Common myeloid progenitor, CD34-positive (primary cell): ENCODE measurements at regions not wholly inside any gene's neighbourhood (a gene's known extent, or its start where the extent isn't known, plus 50 kb on each side); places are given as distances from the start of the nearest gene placed in this dataset.

Source experiments
- CTCF ChIA-PET: fragments of 350-600 bp; sonication (Branson Sonifier 250); formaldehyde crosslinking; loops from one replicate; lab custom pipeline; 2021; ENCODE audit warnings: antibody characterized with exemption; lab: Charles Lee
- POLR2A ChIA-PET: fragments of 350-600 bp; sonication (Branson Sonifier 250); formaldehyde crosslinking; loops from one replicate; lab custom pipeline; 2021; ENCODE audit warnings: antibody characterized with exemption; lab: Charles Lee
- DNase-seq, 3 donors: peaks; one replicate each; pipeline versions ENCODE4 v3.0.0 to v3.0.0-alpha.2; 2013
- H3K27ac ChIP-seq, 2 experiments: 1 replicate in 1 of 2; 2 replicates in 1 of 2; pipeline ENCODE4 v1.7.0; 2013; ENCODE audit warnings: inconsistent platforms in 2 of 2, low read length in 2 of 2, mild to moderate bottlenecking in 2 of 2, low read depth in 1 of 2, moderate library complexity in 1 of 2; ENCODE audit not compliant: severe bottlenecking in 2 of 2, insufficient read depth in 1 of 2, poor library complexity in 1 of 2
- H3K27me3 ChIP-seq, 5 experiments: replicated peaks in 2 of 5; 1 replicate in 3 of 5; 2 replicates in 2 of 5; pipeline versions ENCODE4 v1.6.1 to v1.7.0; 2013; ENCODE audit warnings: low read length in 4 of 5, mild to moderate bottlenecking in 2 of 5, moderate library complexity in 2 of 5, inconsistent platforms in 1 of 5; ENCODE audit not compliant: insufficient read depth in 5 of 5, control insufficient read depth in 4 of 5
- H3K36me3 ChIP-seq, 4 experiments: 1 replicate in 2 of 4; 2 replicates in 2 of 4; pipeline versions ENCODE4 v1.6.1 to v1.7.0; 2013; ENCODE audit warnings: low read length in 3 of 4, control low read depth in 1 of 4, mild to moderate bottlenecking in 1 of 4; ENCODE audit not compliant: control insufficient read depth in 4 of 4, insufficient read depth in 4 of 4
- H3K4me1 ChIP-seq, 4 experiments: 1 replicate in 3 of 4; 2 replicates in 1 of 4; pipeline versions ENCODE4 v1.6.1 to v1.7.1; 2013; ENCODE audit warnings: low read length in 3 of 4, mild to moderate bottlenecking in 3 of 4, control low read depth in 1 of 4, inconsistent platforms in 1 of 4, moderate library complexity in 1 of 4; ENCODE audit not compliant: control insufficient read depth in 4 of 4, insufficient read depth in 4 of 4; ENCODE audit errors: control extremely low read depth in 1 of 4
- H3K4me3 ChIP-seq, 7 experiments: 1 replicate in 4 of 7; 2 replicates in 3 of 7; pipeline versions ENCODE4 v1.5.1 to v1.7.0; 2013; ENCODE audit warnings: mild to moderate bottlenecking in 7 of 7, low read length in 6 of 7, moderate library complexity in 6 of 7, inconsistent platforms in 2 of 7, low read depth in 2 of 7, control low read depth in 1 of 7; ENCODE audit not compliant: insufficient read depth in 4 of 7, control insufficient read depth in 1 of 7; ENCODE audit errors: extremely low read depth in 1 of 7
- H3K9me3 ChIP-seq, 5 experiments: 1 replicate in 4 of 5; 2 replicates in 1 of 5; pipeline versions ENCODE4 v1.6.1 to v1.7.1; 2013; ENCODE audit warnings: low read length in 4 of 5, mild to moderate bottlenecking in 2 of 5, inconsistent platforms in 1 of 5, low read depth in 1 of 5, moderate library complexity in 1 of 5; ENCODE audit not compliant: control insufficient read depth in 4 of 5, insufficient read depth in 2 of 5; ENCODE audit errors: control extremely low read depth in 1 of 5
- WGBS: methylation state at CpG from one replicate; pipeline ENCODE4 v1.1.5; 2013; ENCODE audit not compliant: insufficient coverage; 5-methylcytosine and 5-hydroxymethylcytosine counted together

DNA sequence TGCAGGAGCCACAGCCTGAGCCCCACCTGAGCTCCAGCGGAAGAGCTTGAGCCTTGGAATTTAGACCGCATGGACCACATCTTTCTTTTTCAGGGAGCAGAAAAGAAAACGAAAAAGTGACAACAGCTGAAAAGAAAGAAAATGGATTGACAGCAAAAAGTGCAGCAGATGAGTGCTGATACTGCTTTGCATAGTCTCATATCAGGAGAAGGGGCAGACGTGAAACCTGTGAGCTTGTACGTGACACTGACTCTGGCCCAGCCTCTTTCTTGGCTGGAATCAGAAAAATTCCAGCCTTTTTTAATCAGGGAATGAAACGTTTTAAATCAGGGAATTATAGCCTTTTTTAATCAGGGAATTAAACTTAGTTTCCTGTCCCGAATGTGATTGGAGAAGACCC, 1296.5 kb downstream of the TMEM121 start:
- no peaks in the 10 kb centered on the region for H3K27me3 ChIP-seq
- H3K4me1 ChIP-seq = peaks cover 0 to 24% (median 9%) of the 10 kb centered on the region in 4 experiments
- no peaks in the 10 kb centered on the region for H3K9me3 ChIP-seq
- WGBS = 88% methylated on average over 6 of the region's 7 CpGs
- no peak overlapping the region for H3K27ac ChIP-seq
- no peaks in the 10 kb centered on the region for H3K36me3 ChIP-seq
- ChIA-PET CTCF (interaction anchor here (0.8 to 4.3 kb wide), 10 partner anchors 8 to 216 kb away, joined by 3 to 38 read pairs (median 4); no protein-coding TSS in a partner anchor), POLR2A (interaction anchor here (1.1 kb wide), 1 partner anchor 9 kb away, joined by 3 read pairs; no protein-coding TSS in a partner anchor)
- DNase-seq = no peak
- no peak overlapping the region for H3K4me3 ChIP-seq

DNA sequence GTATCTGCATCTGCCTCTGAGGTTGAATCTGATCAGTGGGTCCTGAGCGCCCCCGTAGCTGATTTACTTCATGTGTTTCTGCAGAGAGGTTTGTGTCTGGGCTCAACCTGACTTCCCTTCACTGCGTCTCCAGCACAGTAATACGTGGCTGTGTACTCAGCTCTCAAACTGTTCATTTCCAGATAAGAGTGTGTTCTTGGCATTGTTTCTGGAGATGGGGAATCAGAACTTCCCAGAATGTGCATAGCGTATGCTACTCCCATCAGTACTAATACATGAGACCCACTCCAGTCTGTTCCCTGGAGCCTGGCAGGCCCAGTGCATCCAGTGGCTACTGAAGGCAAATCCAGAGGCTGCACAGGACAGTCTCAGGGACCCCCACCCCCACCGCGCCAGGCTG, 1297.2 kb downstream of the TMEM121 start:
- no peak for DNase-seq
- Histone ChIP-seq H3K36me3 (no peaks in the 10 kb centered on the region), H3K4me1 (peaks cover 0 to 24% (median 9%) of the 10 kb centered on the region in 4 experiments), H3K9me3 (no peaks in the 10 kb centered on the region), H3K27me3 (no peaks in the 10 kb centered on the region), H3K4me3 (no peak overlapping the region), H3K27ac (no peak overlapping the region)
- POLR2A ChIA-PET = interaction anchor here (1.1 kb wide), 1 partner anchor 9 kb away, joined by 3 read pairs; no protein-coding TSS in a partner anchor
- CTCF ChIA-PET = interaction anchor here (1.3 to 4.3 kb wide), 5 partner anchors 8 to 20 kb away, joined by 4 to 38 read pairs (median 5); no protein-coding TSS in a partner anchor
- WGBS = 90% methylated on average over 7 of the region's 7 CpGs

DNA sequence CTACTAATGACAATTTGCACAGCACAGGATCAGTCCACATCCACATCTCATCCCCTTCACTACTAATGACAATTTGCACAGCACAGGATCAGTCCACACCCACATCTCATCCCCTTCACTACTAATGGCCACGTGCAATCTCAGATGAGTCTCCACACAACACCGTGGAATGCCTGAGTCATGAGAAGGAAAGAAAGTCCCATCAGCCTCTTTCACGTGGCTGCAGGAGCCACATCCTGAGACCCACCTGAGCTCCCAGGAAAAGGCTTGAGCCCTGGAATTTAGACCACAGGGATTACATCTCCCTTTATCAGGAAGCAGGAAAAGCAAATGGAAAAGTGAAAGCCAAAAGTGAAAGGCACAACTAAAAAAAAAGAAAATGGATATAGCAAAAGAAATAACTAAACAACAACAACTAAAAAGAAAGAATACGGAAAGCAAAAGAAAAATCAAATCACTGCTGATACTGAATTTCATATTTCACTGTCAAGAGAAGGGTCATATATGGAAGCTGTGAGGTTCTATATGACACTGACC, 1300.5 kb downstream of the TMEM121 start:
- no peak overlapping the region for H3K4me3 ChIP-seq
- no peaks in the 10 kb centered on the region for H3K36me3 ChIP-seq
- ChIA-PET POLR2A (no interaction called here), CTCF (interaction anchor here (1.9 to 9.0 kb wide), 3 partner anchors 10 to 34 kb away, joined by 5 to 111 read pairs (median 5); no protein-coding TSS in a partner anchor)
- no peaks in the 10 kb centered on the region for H3K27me3 ChIP-seq
- 8% methylated on average over 2 of the region's 4 CpGs for WGBS
- DNase-seq = no peak
- peaks cover 0 to 4% (median 0%) of the 10 kb centered on the region in 5 experiments for H3K9me3 ChIP-seq
- H3K4me1 ChIP-seq = peaks cover 0 to 12% (median 5%) of the 10 kb centered on the region in 4 experiments
- no peak overlapping the region for H3K27ac ChIP-seq

DNA sequence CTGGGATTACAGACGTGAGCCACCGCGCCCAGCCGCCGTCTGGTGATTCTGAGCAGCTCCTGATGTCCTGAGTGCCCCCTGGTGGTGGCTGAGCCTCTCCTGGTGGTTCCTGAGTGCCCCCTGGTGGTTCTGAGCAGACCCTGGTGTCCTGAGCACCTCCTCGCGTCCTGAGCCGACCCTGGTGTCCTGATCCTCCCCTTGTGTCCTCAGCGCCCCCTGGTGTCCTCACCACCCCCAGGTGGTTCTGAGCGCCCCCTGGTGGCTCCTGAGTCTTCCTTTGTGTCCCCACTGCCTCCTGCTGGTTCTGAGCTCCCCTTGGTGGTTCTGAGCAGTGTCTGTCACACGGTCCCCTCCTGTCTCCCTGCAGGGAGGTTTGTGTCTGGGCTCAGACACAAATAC, 1304.9 kb downstream of the TMEM121 start:
- Histone ChIP-seq H3K9me3 (peaks cover 0 to 4% (median 0%) of the 10 kb centered on the region in 5 experiments), H3K36me3 (no peaks in the 10 kb centered on the region), H3K27me3 (no peaks in the 10 kb centered on the region), H3K27ac (no peak overlapping the region), H3K4me1 (peaks cover 0 to 3% (median under 1%) of the 10 kb centered on the region in 4 experiments), H3K4me3 (no peak overlapping the region)
- ChIA-PET CTCF (interaction anchor here (0.7 to 9.0 kb wide), 20 partner anchors 10 to 164 kb away, joined by 3 to 111 read pairs (median 4); no protein-coding TSS in a partner anchor), POLR2A (no interaction called here)
- DNase-seq = peak; percentile 76 to 83 (median 82)
- 94% methylated on average over 11 of the region's 11 CpGs for WGBS

DNA sequence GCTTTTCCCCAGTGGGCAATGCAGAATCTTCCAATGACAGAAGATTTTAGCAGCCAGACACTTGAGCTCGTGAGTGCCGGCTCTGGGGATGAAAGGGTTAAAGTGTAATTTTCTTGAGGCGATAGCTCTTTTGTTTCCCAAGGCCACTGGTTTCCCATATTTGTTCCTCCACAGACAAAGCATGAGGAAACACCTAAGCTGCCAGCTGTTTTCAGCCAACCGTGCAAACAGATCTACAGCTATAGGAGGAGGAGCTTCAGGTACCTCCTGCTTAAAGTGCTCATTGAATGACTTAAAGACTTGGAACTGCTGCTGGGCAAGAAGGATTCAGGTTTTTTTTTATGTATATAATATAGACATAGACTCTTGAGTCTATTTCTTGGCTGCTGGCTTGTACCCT, 1311.5 kb downstream of the TMEM121 start:
- POLR2A ChIA-PET = interaction anchor here (0.6 to 1.1 kb wide), 2 partner anchors 35 to 37 kb away, joined by 3 read pairs; no protein-coding TSS in a partner anchor

DNA sequence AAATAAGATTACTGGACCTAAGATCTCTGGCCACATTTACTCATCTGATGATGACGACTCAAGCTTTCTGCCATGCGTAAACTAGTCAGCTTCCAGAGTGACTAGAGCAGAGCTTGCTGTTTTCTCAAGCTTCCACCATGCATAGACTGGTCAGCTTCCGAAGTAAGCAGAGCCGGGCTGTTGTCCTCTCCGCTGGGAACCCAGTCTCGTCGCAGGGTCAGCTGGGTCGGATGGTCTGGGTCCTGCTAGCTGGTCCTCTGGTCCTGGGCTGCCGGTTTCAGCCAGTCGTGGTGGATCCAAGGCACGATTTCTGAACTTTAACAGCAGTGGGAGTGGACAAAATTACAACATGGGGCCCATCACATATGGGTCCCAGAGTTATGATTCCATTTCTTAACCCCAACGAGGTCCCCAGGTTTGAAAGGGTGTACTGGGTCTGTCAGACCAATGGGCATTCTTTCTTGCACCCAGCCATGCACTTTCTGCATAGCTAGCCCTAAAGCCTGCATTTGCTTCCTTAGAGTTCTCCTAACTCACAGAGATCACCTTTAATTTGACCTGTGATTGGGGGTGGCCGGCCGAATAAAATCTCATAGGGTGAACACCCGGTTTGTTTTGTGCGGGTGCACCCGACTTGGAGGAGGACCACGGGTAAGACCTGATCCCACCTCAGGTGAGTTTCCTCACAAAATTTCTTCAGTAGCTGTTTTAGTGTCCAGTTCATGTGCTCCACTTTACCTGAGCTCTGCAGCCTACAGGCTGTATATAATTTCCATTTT, 1312.8 kb downstream of the TMEM121 start:
- WGBS = 95% methylated on average over 16 of the region's 18 CpGs
- Histone ChIP-seq H3K9me3 (no peaks in the 10 kb centered on the region), H3K4me1 (peaks cover 7 to 45% (median 36%) of the 10 kb centered on the region in 4 experiments), H3K27me3 (no peaks in the 10 kb centered on the region), H3K27ac (no peak overlapping the region), H3K4me3 (no peak overlapping the region), H3K36me3 (peaks cover 0 to 4% (median 0%) of the 10 kb centered on the region in 4 experiments)
- ChIA-PET CTCF (interaction anchor here (0.8 to 17.3 kb wide), 9 partner anchors 10 to 172 kb away, joined by 3 to 509 read pairs (median 16); no protein-coding TSS in a partner anchor), POLR2A (no interaction called here)
- no peak for DNase-seq

More for the DNA sequence above, 1311.5 kb downstream of the TMEM121 start:
- no peak for DNase-seq
- Histone ChIP-seq H3K9me3 (no peaks in the 10 kb centered on the region), H3K4me1 (peaks cover 2 to 34% (median 24%) of the 10 kb centered on the region in 4 experiments), H3K4me3 (no peak overlapping the region), H3K36me3 (peaks cover 0 to 4% (median 0%) of the 10 kb centered on the region in 4 experiments), H3K27me3 (no peaks in the 10 kb centered on the region), H3K27ac (no peak overlapping the region)
- 88% methylated on average over 4 of the region's 4 CpGs for WGBS
- CTCF ChIA-PET = interaction anchor here (1.2 to 17.3 kb wide), 4 partner anchors 9 to 37 kb away, joined by 3 to 509 read pairs (median 73); no protein-coding TSS in a partner anchor
